ENCODE measurements at regions not wholly inside any gene's neighbourhood (a gene's known extent, or its start where the extent isn't known, plus 50 kb on each side); places are given as distances from the start of the nearest gene placed in this dataset.
A peak's percentile ranks its signal among the peaks of the same experiment; 100 is the strongest.
"Not testable (repeated sequence)": the region's sequence is repeated elsewhere in the genome, so short reads cannot be mapped to it uniquely, and the experiment has no call there.

DNA sequence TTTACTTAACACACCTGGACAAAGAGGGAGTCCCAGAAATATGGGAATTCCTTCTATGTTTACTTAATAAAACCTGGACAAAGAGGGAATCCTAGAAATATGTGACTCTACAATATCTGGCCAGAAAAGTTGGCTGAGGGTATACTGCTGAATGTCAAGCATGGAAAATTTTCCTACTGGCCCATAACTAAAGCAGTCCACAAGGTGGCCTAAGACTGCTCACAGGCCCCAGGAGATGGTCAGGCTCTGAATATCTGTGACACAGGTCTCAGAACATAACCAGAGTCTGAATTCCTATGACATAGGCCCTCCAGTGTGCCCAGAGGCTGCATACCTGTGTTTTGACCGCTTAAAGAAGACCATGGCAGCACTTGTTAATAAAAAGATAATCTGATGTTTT, 578.2 kb upstream of the NRSN1 start:
- peak overlapping the region in 1 of 3 experiments; percentile 72; a peak in 2 of 7 replicates for H3K27ac Mint-ChIP-seq
- peaks cover 0 to 7% of the 10 kb centered on the region in 2 experiments; a peak in 2 of 4 replicates for H3K4me1 Mint-ChIP-seq
- no peak overlapping the region for H2AFZ ChIP-seq (ENCODE audit: low read length)
- no peaks in the 10 kb centered on the region for H3K9me3 Mint-ChIP-seq
- no peak overlapping the region for H3T11ph ChIP-seq (ENCODE audit: low read length)
- H2BK20ac ChIP-seq (ENCODE audit: low read depth, low read length, poor library complexity, severe bottlenecking): no peak overlapping the region
- H2BK15ac ChIP-seq (ENCODE audit: low read depth, low read length): no peak overlapping the region
- H2BK5ac ChIP-seq (ENCODE audit: insufficient read length, low read length): no peak overlapping the region
- no peak overlapping the region for H2AK5ac ChIP-seq (ENCODE audit: insufficient read length, low read length)
- H3K79me2 ChIP-seq (ENCODE audit: insufficient read depth, low read length): no peaks in the 10 kb centered on the region
- H3K36me3 Mint-ChIP-seq (ENCODE audit: insufficient read depth in 1 of 3, low read depth in 3 of 3): no peaks in the 10 kb centered on the region; a peak in 2 of 7 replicates
- H3K4me1 ChIP-seq (ENCODE audit: insufficient read depth, low read length): no peaks in the 10 kb centered on the region
- H3K14ac ChIP-seq (ENCODE audit: insufficient read depth, low read length): no peak overlapping the region
- no peak overlapping the region for H4K91ac ChIP-seq (ENCODE audit: insufficient read length, low read depth, low read length)
- TF ChIP-seq CTCF (conservative IDR thresholded peaks at IDR 0.05): peak; percentile 49; the same call in 2 of the 3 replicates
- no peaks in the 10 kb centered on the region for H3K23me2 ChIP-seq (ENCODE audit: insufficient read length, low read depth, low read length, poor library complexity, severe bottlenecking)
- DNase-seq: peak; percentile 34
- H3K23ac ChIP-seq (ENCODE audit: insufficient read length, low read depth, low read length): no peak overlapping the region
- H3K56ac ChIP-seq (ENCODE audit: insufficient read length, low read depth, low read length): no peak overlapping the region
- H3K9ac ChIP-seq (ENCODE audit: extremely low read depth, insufficient read length, low read length): no peak overlapping the region
- no peak overlapping the region for H3K4me2 ChIP-seq (ENCODE audit: insufficient read depth, insufficient read length, low read length)
- no peaks in the 10 kb centered on the region for H3K9me3 ChIP-seq (ENCODE audit: control insufficient read depth, low read depth, low read length)
- H2BK12ac ChIP-seq (ENCODE audit: insufficient read length, low read depth, low read length): no peak overlapping the region
- no peak overlapping the region for H3K4ac ChIP-seq (ENCODE audit: low read depth, low read length)
- no peaks in the 10 kb centered on the region for H4K20me1 ChIP-seq (ENCODE audit: control insufficient read depth, insufficient read depth, insufficient read length)
- no peak overlapping the region for H3K4me3 Mint-ChIP-seq
- no peak overlapping the region for H2BK120ac ChIP-seq (ENCODE audit: low read depth, low read length, poor library complexity, severe bottlenecking)
- no peaks in the 10 kb centered on the region for H3K79me1 ChIP-seq (ENCODE audit: insufficient read depth, low read depth, low read length, poor library complexity, severe bottlenecking)
- H4K5ac ChIP-seq (ENCODE audit: insufficient read length, low read depth, low read length): no peak overlapping the region
- no CpG with 5 or more reads among the region's 1 CpG for WGBS (ENCODE audit: extremely low coverage, insufficient read length, low lambda C conversion rate)
- no peaks in the 10 kb centered on the region for H3K27me3 Mint-ChIP-seq (ENCODE audit: low read depth)
- H3K18ac ChIP-seq (ENCODE audit: insufficient read length, low read depth, low read length): no peak overlapping the region
- H4K8ac ChIP-seq (replicated peaks; ENCODE audit: insufficient read length, low read depth, low read length): no peak overlapping the region
- no peaks in the 10 kb centered on the region for H3K27me3 ChIP-seq (ENCODE audit: insufficient read depth, low read length)
- no peak overlapping the region for H3K27ac ChIP-seq (ENCODE audit: insufficient read length, low read depth, low read length)

GRCh38 chr6:23554953-23555352, 571.1 kb upstream of the NRSN1 start:
- H3K4ac ChIP-seq (ENCODE audit: low read depth, low read length); H4K5ac ChIP-seq (ENCODE audit: insufficient read length, low read depth, low read length); H3K4me1 Mint-ChIP-seq; H3K18ac ChIP-seq (ENCODE audit: insufficient read length, low read depth, low read length); H3K27ac Mint-ChIP-seq; H4K20me1 ChIP-seq (ENCODE audit: control insufficient read depth, insufficient read depth, insufficient read length); H2BK20ac ChIP-seq (ENCODE audit: low read depth, low read length, poor library complexity, severe bottlenecking); H2BK120ac ChIP-seq (ENCODE audit: low read depth, low read length, poor library complexity, severe bottlenecking); H3K79me1 ChIP-seq (ENCODE audit: insufficient read depth, low read depth, low read length, poor library complexity, severe bottlenecking); H3K27ac ChIP-seq (ENCODE audit: insufficient read length, low read depth, low read length); H3K23me2 ChIP-seq (ENCODE audit: insufficient read length, low read depth, low read length, poor library complexity, severe bottlenecking); H3K27me3 ChIP-seq (ENCODE audit: insufficient read depth, low read length); H4K91ac ChIP-seq (ENCODE audit: insufficient read length, low read depth, low read length); H3K9ac ChIP-seq (ENCODE audit: extremely low read depth, insufficient read length, low read length); DNase-seq; H3K4me1 ChIP-seq (ENCODE audit: insufficient read depth, low read length); H4K8ac ChIP-seq (replicated peaks; ENCODE audit: insufficient read length, low read depth, low read length); H2BK12ac ChIP-seq (ENCODE audit: insufficient read length, low read depth, low read length); H3T11ph ChIP-seq (ENCODE audit: low read length); H3K9me3 ChIP-seq (ENCODE audit: control insufficient read depth, low read depth, low read length); H3K4me2 ChIP-seq (ENCODE audit: insufficient read depth, insufficient read length, low read length); H2AK5ac ChIP-seq (ENCODE audit: insufficient read length, low read length); H3K4me3 Mint-ChIP-seq; H3K14ac ChIP-seq (ENCODE audit: insufficient read depth, low read length); H3K27me3 Mint-ChIP-seq (ENCODE audit: low read depth); H2BK5ac ChIP-seq (ENCODE audit: insufficient read length, low read length); H2AFZ ChIP-seq (ENCODE audit: low read length); H3K56ac ChIP-seq (ENCODE audit: insufficient read length, low read depth, low read length); H3K79me2 ChIP-seq (ENCODE audit: insufficient read depth, low read length); H3K23ac ChIP-seq (ENCODE audit: insufficient read length, low read depth, low read length); H2BK15ac ChIP-seq (ENCODE audit: low read depth, low read length): not testable (repeated sequence)
- WGBS (ENCODE audit: extremely low coverage, insufficient read length, low lambda C conversion rate): no CpG with 5 or more reads among the region's 1 CpG
- Mint-ChIP-seq H3K9me3 (peaks cover 11 to 17% of the 10 kb centered on the region in 2 experiments), H3K36me3 (ENCODE audit: insufficient read depth in 1 of 3, low read depth in 3 of 3) (peaks cover 4 to 19% (median 6%) of the 10 kb centered on the region in 3 experiments; a peak in 6 of 7 replicates)
